ENCODE measurements at regions not wholly inside any gene's neighbourhood (a gene's known extent, or its start where the extent isn't known, plus 50 kb on each side); places are given as distances from the start of the nearest gene placed in this dataset.

DNA sequence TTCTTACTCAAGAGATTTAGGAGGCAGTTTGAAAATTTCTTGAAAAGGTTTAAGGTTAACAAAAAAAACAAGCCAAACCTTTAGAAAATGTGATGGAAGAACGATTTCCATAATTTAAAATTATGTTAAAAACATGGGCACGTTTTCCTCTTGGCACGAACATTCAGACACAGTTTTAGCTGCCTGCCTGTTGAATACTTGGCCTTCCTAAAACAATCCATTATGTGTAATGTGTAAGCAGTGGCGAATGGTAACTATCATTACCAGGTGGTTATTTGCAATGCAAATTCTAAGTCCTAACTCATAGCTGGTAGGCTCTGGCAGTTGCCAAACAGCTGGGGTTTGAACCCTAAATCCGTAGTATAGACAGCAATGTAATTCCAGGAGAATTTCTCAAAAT lies 1425.7 kb upstream of the SLC10A2 start:
- H3K4me1 ChIP-seq (ENCODE audit: insufficient read depth, low read length), result no peaks in the 10 kb centered on the region
- H3K27me3 ChIP-seq (ENCODE audit: insufficient read depth, low read length), result no peaks in the 10 kb centered on the region
- no peak for DNase-seq (ENCODE audit: insufficient read length, low spot score, missing footprints)
- no peak for TF ChIP-seq CTCF (IDR thresholded peaks at IDR 0.05; ENCODE audit: extremely low read depth, low read depth, low read length)
- no peaks in the 10 kb centered on the region for H3K9me3 ChIP-seq (ENCODE audit: low read depth, low read length)
- H3K27ac ChIP-seq (ENCODE audit: low read depth, low read length), result no peak overlapping the region
- H4K20me1 ChIP-seq (ENCODE audit: insufficient read depth, low read length), result no peaks in the 10 kb centered on the region
- H3K4me3 ChIP-seq (ENCODE audit: insufficient read depth, low read length), result no peak overlapping the region
- H3K36me3 ChIP-seq (ENCODE audit: insufficient read depth, low read length), result no peaks in the 10 kb centered on the region
- no peak overlapping the region for H2AFZ ChIP-seq (ENCODE audit: low read length)
- no peak overlapping the region for H3K4me2 ChIP-seq (ENCODE audit: insufficient read depth, low read length)
- H3K79me2 ChIP-seq (ENCODE audit: insufficient read depth, low read length), result no peaks in the 10 kb centered on the region

DNA sequence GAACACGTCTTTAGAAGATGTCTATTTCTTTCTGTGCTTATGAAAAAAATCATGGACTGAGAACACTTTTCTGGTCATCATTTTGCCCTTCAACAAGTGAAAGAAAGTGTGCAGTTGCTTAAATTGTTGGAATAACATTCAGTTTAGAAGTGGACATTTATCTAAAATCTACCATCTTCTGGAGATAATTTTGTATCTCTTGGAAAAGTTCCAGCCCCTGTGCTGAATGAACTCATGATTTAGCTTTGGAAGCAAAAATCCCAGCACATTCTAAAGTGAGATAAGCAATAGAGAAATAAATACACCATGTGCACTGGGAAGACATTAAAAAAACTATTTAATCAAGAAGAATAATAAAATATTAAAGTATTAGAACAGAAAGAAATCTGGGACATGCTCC lies 1420.8 kb upstream of the SLC10A2 start:
- Histone ChIP-seq H3K4me2 (ENCODE audit: insufficient read depth, low read length) (no peak overlapping the region), H2AFZ (ENCODE audit: low read length) (no peak overlapping the region), H4K20me1 (ENCODE audit: insufficient read depth, low read length) (no peaks in the 10 kb centered on the region), H3K9me3 (ENCODE audit: low read depth, low read length) (no peaks in the 10 kb centered on the region), H3K4me3 (ENCODE audit: insufficient read depth, low read length) (no peak overlapping the region), H3K27ac (ENCODE audit: low read depth, low read length) (no peak overlapping the region), H3K36me3 (ENCODE audit: insufficient read depth, low read length) (no peaks in the 10 kb centered on the region), H3K79me2 (ENCODE audit: insufficient read depth, low read length) (no peaks in the 10 kb centered on the region), H3K4me1 (ENCODE audit: insufficient read depth, low read length) (no peaks in the 10 kb centered on the region), H3K27me3 (ENCODE audit: insufficient read depth, low read length) (no peaks in the 10 kb centered on the region)
- DNase-seq (ENCODE audit: insufficient read length, low spot score, missing footprints), result no peak
- no peak for TF ChIP-seq CTCF (IDR thresholded peaks at IDR 0.05; ENCODE audit: extremely low read depth, low read depth, low read length)

- H2AFZ ChIP-seq (ENCODE audit: low read length), result no peak overlapping the region
- TF ChIP-seq CTCF (IDR thresholded peaks at IDR 0.05; ENCODE audit: extremely low read depth, low read depth, low read length), result no peak
- no peaks in the 10 kb centered on the region for H3K36me3 ChIP-seq (ENCODE audit: insufficient read depth, low read length)
- no peaks in the 10 kb centered on the region for H3K79me2 ChIP-seq (ENCODE audit: insufficient read depth, low read length)
- no peak overlapping the region for H3K4me3 ChIP-seq (ENCODE audit: insufficient read depth, low read length)
- no peak for DNase-seq (ENCODE audit: insufficient read length, low spot score, missing footprints)
- no peak overlapping the region for H3K27ac ChIP-seq (ENCODE audit: low read depth, low read length)
- H4K20me1 ChIP-seq (ENCODE audit: insufficient read depth, low read length), result no peaks in the 10 kb centered on the region
- H3K9me3 ChIP-seq (ENCODE audit: low read depth, low read length), result no peaks in the 10 kb centered on the region
- no peak overlapping the region for H3K4me2 ChIP-seq (ENCODE audit: insufficient read depth, low read length)
- no peaks in the 10 kb centered on the region for H3K4me1 ChIP-seq (ENCODE audit: insufficient read depth, low read length)
- H3K27me3 ChIP-seq (ENCODE audit: insufficient read depth, low read length), result no peaks in the 10 kb centered on the region
Observed at GRCh38 chr13:104485571-104485970, 1419.4 kb upstream of the SLC10A2 start.

DNA sequence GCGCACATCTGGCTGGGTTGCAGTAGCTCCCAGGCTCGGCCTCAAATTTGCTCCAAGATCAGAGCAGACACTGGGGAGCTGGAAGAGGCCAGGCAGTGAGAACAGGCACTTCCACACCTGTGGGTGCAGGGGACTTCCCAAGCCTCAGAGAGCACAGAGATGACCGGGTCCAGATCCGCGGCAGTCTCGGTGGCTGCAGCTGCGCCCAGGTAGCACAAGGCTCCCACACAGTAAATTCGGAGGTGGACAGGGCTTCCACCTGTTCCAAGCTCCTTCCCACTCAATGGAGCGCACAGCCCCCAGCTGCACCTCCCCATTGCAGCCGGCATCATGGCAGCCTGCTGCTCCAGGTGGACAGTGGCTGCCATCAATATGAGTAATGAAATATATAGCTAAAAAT lies 1417.4 kb upstream of the SLC10A2 start:
- Histone ChIP-seq H3K27me3 (ENCODE audit: insufficient read depth, low read length) (no peaks in the 10 kb centered on the region), H3K36me3 (ENCODE audit: insufficient read depth, low read length) (no peaks in the 10 kb centered on the region), H3K4me1 (ENCODE audit: insufficient read depth, low read length) (no peaks in the 10 kb centered on the region), H3K4me2 (ENCODE audit: insufficient read depth, low read length) (no peak overlapping the region), H3K9me3 (ENCODE audit: low read depth, low read length) (no peaks in the 10 kb centered on the region), H4K20me1 (ENCODE audit: insufficient read depth, low read length) (no peaks in the 10 kb centered on the region), H3K79me2 (ENCODE audit: insufficient read depth, low read length) (no peaks in the 10 kb centered on the region), H3K27ac (ENCODE audit: low read depth, low read length) (no peak overlapping the region), H2AFZ (ENCODE audit: low read length) (no peak overlapping the region), H3K4me3 (ENCODE audit: insufficient read depth, low read length) (no peak overlapping the region)
- TF ChIP-seq CTCF (IDR thresholded peaks at IDR 0.05; ENCODE audit: extremely low read depth, low read depth, low read length), result no peak
- DNase-seq (ENCODE audit: insufficient read length, low spot score, missing footprints), result no peak

All from osteoblast (primary cell).